GM19035 (cell line): ENCODE measurements at regions not wholly inside any gene's neighbourhood (a gene's known extent, or its start where the extent isn't known, plus 50 kb on each side); places are given as distances from the start of the nearest gene placed in this dataset.

Experiments used
- ATAC-seq: cut with Tn5 transposase; IDR thresholded peaks from one replicate; pipeline ENCODE4 v1.9.1; 2021; ENCODE audit not compliant: unreplicated experiment

DNA sequence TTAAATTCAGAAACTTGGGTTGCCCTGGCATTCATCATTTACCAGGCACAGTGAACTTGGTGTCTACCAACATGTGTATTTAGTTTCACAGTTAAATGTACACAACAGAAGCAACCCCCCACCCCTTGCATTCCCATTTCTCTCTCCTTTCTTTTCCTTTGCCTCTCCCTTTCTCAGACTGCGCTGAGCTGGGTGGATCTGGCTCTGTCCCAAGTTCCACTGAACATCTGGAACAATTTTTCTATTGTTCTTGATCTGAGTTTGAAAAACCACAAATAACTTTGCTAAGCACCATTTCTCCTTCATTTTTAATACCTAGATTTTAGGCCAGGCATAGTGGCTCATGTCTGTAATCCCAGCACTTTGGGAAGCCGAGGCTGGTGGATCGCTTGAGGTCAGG, 242.2 kb downstream of the ABHD5 start:
- ATAC-seq, result no peak

DNA sequence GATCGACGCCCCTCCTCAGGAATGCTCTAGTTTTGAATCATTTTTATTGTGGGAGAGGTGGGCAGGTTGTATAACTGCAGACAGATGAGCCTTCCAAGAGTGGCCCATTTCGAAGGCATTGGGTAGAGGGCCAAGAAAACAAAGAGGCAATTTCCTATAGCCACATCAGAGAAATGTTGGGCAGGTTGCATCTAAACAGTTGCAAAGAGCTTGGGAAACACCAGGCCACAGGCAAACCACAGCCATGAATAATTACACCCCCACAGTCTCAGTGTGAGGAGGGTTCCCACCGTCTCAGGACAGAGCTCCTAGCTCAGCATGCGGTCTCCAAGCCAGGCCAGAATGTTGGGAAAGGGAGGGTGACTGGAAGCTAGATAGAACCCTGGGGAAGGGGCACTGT, 257.3 kb downstream of the ABHD5 start:
- ATAC-seq, result no peak

DNA sequence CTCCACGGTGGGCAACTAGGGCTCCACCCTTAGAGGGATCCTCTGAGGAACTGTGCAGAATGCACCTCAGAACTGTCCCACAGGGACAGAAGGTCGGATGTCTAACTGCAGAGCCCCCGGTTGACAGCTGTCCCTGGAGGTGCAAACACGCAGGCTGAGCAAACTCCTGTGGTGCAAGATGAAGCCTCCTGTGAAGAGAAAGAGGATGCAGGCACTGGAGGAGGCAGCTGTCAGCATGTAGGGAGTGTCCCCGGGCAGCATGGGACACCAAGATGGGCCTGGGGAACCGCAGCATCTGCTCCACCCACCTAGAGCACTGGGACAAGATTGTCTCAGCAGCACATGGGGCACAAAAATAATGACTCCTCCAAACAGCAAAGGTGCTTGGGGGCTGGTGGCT, 258.9 kb downstream of the ABHD5 start:
- no peak for ATAC-seq

DNA sequence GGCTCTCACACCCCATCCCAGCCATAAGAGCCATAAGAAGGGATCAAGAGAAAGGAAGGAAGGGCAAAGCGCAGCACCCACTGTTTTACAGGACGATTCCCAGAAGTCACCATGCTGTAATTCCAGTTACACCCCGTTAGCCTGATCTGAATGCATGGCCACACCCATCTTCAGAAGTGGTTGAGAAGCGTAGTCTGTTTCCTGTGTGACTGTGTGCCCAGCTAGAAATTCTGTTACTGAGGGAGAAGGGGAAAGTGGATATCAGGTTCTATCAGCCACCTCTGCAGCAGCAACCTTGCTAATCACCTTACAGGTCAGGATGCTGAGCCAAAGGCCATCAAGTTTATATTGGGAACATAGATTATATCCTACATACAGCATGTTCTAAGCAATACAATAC, 260.0 kb downstream of the ABHD5 start:
- ATAC-seq, result no peak

DNA sequence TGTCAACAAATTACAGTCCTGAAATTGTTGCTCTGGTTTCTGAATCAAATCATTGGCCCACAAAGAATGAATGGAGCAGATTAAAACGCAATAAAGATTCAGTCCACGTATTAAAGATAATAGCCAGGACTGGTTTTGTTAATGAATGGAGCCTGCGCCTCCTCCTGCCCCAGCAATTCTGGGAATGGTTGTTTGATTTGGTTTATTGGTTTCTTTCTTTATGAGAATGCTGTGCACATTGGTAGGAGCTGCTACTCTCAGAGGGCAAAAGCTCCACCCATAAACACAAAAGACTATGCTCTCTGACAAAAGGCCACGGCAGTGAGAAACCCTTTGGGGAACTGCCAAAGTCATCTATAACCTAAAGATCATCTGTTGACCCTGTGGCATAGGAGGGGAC, 261.1 kb downstream of the ABHD5 start:
- ATAC-seq, result no peak

DNA sequence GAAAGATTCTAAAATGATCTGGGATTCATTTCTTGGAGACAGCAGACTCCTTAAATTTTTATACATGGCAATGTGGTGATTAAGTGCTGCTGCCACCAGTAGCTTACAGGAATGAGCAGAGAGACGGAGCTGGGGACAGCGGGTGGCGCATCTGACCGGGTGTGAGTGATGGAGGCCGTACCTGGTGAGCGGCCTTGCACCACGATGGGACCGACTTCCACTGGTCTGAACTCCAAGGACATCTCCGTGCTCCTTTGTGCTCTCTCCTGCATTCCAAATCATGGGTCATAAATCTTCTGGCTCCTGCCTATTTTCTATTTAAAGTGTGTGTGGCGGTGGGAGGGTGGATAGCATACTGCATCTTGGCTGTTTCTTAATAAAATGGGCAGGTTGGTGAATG, 262.6 kb downstream of the ABHD5 start:
- no peak for ATAC-seq

DNA sequence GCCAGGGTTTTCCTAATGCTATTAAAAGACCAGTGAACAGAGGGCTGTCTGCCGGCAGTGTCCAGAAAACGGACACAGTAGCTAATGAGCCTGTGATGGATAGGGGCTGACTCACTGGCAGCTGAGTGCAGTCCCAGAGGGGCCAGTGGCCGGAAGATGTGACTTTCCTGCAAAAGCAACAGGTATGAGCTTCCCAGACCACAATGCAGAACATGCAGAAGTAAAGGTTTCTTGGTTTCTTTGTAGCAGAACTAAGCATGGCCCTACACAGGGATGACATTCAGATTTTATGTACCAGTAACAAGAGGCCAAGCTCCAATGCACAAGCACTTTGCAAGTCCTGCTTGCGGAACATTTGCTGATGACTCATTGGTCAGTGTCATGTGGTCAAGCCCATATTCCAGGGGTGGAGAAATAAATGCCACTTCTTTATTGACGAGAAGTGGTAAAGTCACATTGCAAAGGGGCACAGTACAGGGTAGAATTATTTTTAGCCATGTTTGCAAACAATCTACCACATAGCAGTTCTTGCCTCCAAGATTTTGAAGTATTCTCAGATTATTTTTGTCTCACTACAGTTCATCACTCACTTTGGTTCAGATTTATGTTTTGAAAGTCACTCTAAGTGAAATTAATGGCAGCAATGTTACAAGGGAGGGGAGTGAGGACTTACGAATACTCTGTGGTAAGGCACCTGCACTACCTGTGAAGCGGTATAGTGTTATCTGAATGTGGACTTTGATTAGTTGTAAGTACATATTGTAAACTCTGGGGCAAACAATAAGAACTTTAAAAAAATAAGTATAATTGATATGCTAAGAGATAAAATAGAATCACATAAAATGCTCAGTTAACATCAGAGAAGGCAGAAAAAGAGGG, 263.3 kb downstream of the ABHD5 start:
- no peak for ATAC-seq

DNA sequence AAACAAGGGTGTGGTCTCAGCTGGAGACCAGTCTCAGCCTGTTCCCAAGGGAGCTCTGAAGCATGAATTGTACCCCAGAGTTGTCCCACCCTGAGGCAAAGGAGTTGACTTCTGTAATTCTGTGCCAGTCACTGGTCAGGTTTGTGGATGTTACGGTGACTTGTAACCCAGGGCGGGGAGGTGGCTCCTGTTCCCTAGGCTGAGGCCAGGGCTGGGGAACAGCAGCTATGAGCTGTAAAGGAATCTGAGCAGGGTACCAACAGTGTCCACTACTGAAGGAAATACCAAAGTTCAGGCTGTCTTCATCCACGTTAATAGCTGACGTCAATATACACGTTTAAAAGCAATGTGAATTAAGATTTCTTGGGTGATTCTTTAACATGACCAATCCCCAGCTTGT, 266.2 kb downstream of the ABHD5 start:
- ATAC-seq, result no peak

DNA sequence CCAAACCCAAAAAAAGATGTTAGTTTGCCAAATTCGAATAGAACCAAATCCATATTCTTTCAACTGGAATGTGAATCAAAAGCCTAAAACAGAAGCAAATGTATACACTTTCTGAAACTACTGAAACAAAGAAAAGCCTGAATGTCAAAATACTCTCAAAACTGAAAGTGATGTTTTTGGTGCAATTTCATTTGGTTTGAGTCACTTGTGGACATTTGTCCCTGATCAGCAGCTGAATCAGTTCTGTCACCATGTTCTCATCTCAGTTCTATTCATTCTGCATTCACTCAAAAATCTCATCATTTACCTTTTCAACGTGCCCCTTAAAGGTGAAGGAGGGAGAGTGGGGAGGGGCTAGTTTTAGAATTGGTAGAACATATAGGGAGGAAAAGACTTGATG, 266.8 kb downstream of the ABHD5 start:
- no peak for ATAC-seq

DNA sequence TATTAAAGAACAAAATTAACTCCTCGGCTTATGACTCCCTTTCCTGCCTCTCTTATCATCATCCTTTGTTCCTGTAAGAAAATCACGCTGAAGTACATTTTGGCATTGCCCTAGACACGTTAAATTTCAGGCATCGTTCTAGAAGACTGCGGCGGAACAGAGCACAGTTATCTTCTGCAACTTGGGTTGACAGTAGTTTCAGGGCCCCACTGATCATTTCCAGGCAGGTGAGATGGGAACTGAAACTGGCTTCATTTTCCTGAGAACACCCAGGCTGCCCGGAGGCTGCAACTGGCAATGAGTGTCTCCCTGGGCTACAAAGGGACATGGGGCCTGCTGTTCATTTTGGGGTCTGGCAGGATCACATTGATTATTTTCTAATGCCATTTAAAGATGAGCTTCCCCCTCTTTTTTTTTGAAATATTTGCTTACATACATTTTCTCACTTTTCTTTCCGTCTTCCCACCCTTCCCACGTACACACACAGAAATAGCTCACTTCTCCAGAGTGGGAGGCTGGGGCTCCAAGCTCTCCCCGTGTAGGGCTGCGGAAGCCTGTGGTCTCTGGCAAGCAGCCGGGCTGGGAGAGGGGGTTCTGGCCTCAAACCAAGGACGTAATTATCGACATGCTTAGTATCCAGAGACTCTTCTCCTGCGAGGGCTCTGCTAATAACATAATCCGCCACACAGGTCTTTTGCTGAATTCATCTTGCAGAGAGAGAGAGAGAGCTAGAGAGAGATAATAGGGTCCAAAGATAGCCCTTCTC, 267.4 kb downstream of the ABHD5 start:
- no peak for ATAC-seq

DNA sequence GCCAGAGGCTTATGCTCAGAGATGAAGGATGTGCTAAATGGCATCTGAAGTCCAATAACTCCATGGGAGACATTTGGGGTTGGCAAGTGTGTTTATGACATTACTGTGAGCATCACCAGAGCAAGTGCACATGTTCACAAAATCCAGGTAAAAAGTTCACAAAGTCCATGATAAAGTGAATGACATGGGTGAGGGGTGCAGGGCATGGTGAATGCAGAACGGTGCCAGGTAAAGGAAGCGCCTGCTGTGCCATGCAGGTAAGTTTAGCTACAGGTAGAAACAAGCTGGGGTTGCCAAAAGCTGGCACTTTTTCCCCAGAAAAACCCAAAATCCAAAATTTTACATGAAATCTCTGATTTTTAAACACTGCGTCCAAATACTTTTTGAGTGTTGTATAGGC, 268.2 kb downstream of the ABHD5 start:
- no peak for ATAC-seq

DNA sequence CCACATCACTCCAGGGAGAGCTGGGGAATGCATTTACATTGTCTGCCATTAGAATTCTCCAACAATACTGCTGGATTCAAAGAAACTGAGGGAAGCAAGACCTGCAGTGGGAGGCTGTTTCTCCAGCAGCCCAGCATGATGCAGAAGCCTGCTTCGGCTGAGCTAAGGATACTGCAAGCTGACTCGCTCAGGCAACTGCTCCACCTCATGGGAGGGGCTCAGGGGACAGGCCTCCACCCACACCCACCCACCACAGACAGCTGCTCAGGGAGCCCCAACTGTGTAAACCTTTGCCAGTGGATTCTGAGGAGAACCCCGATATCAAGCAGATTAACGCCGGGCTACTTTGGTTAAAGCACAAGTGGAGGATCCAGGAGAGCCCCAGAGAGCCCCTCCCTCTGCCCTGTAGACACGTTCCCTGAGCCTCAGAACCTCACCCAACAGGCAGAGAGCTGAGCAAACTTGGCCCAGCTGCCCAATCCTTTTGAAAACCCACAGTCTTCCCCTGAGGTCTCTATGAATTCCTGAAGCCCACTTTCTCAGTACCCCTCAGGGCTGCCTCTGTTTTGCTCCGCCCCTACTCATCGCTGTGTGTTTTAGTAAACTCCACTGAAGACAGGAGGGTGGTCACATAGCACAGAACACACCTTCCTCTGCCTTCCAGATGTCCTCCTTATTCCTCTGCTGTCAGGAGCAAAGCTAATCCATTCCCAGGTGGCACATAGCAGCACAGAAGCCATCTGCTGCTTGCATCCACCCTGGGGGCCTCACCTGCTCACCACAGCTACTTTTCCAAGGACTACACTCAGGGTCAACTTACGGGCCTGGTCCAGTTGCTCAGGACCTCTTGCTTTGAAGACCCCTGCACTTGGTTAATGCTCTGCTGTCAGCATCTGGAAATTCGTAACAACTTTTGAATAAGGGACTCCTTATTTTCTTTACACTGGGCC, 269.0 kb downstream of the ABHD5 start:
- ATAC-seq, result no peak

DNA sequence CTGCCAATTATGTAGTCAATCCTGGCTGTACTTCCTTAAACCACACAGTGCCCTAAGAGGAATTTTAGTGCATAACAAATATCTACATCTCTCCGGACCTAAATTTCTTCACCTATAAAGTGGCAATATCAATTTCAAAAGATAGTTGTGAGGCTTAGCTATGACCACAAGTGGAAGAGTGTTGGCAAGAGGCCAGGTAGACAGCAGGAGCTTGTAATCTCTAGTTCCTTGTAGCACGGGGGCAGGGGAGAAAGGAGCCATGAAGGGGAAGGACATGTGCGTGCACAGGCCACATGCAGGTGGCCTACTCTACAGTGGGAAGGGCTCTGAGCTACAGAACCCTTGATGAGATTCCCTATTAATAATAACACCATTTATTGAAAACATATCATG, 269.7 kb downstream of the ABHD5 start:
- no peak for ATAC-seq

DNA sequence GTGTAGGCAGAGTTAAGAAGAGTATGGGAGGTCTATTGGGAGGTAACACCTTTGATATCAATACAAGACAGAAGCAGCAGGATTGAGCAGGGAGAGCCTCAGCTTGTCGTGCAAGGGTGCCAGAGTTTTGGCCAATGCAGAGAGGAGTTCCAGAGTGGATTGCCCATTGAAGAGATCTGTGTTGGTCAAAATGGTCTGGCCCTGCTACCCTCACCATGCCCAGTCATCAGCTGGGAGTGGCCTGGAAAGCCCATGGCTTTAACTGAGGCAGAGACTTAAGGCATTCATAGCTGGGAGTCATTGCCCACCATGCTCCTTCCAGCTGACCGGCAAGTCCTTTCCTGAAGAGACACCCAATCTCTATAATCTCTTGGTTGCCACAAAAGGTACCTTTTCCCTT, 271.3 kb downstream of the ABHD5 start:
- no peak for ATAC-seq

DNA sequence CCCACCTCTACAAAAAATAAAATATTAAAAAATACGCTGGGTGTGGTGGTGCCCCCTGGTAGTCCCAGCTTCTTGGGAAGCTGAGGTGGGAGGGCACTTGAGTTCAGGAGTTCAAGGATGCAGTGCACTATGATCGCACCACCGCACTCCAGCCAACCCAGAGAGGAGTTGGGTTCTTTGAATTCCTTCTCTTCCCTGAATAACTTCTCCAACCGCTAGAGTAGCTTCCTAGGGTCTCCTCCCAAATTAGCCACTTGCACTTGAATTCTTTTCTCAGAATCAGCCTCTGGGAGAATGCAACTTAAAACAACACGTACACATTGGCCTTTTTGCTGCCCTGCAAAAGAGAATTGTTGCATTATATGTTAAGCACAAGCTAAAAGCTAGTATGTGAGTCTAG, 272.5 kb downstream of the ABHD5 start:
- ATAC-seq, result no peak

DNA sequence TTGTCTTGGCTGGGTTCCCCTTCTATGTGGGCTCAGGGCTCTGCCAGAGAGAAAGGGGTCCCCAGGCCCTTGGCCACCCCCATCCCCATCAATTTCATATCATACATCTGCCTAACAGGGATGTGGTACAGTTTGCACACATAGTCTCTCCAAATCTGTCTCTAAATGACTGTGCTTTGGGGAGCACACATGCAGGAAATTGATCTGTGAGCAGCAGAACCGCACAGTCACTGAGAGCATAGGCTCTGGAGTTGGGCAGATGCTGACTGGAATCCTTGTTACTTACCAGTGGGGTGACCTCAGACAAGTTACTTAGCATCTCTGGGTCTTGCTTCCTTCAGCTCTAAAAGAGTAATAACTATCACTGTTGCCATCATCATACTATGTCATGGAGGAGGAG, 273.9 kb downstream of the ABHD5 start:
- ATAC-seq, result no peak

DNA sequence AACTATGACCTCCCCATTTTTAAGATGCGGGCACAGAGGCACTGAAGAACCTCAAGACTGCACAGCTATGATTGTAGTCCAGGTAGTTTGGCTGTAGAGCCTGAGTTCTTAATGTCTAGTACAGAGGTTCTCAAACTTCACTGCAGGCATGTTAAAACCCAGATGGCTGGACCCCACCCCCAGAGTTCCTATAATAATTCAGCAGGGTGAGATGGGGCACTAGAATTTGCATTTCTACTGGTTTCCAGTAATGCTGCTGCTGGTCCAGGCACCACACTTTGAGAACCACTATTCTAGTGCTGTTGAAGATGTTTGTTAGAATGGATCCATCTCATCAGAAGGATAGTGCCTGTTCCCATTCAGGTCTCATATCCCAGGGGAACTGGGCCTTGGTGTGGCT, 274.9 kb downstream of the ABHD5 start:
- no peak for ATAC-seq

DNA sequence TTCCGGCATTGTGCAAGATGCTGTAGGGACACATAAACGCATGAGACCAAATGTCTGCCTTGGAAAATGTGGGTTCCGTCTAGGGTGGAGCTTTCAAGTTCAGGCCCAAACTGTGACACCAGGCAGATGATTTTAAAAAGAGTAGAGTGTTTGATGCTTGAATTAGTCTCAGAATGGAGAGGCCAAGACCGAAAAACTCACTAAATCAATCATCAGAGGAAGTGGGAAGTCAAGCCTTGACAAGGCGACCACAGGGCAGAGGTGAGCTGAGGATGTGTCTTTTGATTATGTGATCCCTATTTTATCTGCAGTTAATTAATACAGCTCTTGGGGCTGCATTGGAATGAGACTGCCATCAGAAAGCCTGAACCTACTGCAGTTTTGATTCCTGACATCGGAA, 275.4 kb downstream of the ABHD5 start:
- no peak for ATAC-seq

DNA sequence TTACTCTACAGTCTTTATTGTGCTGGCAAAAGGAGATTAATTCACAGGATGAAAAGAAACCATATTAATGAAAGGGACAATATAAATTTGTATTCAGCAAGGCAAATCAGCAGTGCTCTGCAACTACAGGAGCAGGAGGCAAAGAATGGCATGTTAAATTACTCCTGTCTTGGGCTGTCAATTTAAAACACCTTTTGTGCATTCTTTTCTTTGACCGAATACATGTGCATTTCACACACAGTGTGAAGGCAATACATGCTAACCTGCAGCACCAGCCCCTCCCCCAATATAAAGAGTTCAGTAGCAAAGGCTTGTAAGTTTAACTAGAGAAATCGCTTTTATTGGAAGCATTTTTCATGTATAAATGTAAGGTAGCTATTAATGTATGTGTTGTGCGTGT, 275.2 kb upstream of the TOPAZ1 start:
- ATAC-seq, result no peak

DNA sequence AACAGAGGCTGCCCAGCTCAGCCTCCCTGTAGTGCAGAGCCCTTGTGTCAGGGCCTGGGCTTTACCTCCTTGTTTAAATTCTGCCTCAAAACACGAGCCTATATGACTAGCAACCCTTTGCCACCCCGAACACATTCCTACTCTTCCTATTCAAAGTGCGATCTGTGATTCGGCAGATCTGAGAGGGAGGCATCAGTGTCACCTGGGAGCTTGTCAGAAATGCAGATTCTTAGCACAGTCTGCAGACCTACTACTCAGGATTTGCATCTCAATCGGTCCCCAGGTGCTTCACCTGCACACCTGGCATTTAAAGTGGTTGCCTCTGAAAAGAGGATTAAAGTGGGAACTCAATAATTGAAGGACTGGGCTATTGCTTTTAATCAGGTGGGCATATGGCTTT, 273.2 kb upstream of the TOPAZ1 start:
- no peak for ATAC-seq

DNA sequence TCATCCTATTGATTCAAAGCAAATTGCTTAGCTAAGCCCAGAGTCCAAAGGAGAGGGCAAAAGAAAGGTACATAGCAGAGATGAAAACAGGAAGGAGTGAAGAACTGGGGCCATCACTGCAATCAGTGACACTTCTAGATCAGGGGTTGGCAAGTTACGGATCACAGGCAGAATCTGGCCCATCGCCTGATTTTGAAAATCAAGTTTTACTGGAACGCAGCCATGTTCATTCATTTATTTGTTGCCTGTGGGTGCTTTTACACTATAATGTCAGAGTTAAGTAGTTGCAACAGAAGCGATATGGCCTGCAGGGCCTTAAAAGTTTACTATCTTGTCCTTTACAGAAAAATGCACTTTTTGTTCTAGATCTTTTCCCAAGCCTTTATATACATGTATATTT, 271.7 kb upstream of the TOPAZ1 start:
- ATAC-seq, result no peak
